Neutrophil (primary cell): ENCODE measurements at regions not wholly inside any gene's neighbourhood (a gene's known extent, or its start where the extent isn't known, plus 50 kb on each side); places are given as distances from the start of the nearest gene placed in this dataset.

Experiments
- H3K27ac ChIP-seq: fragments of 200-600 bp; sonication (generic); 2 replicates; pipeline ENCODE4 v1.5.1; 2016; ENCODE audit warnings: mild to moderate bottlenecking, moderate library complexity
- H3K27me3 ChIP-seq: fragments of 200-600 bp; sonication (generic); 2 replicates; pipeline ENCODE4 v1.6.0; 2016; ENCODE audit warnings: mild to moderate bottlenecking
- H3K36me3 ChIP-seq: fragments of 200-600 bp; sonication (generic); 2 replicates; pipeline ENCODE4 v1.5.1; 2017
- H3K4me1 ChIP-seq, 2 experiments: fragments of 200-600 bp in 1 of 2; sonication (generic) in 1 of 2; 1 replicate in 1 of 2; 2 replicates in 1 of 2; pipeline versions ENCODE4 v1.5.1 to v1.6.1; 2013 to 2016; ENCODE audit warnings: low read depth in 1 of 2, low read length in 1 of 2, mild to moderate bottlenecking in 1 of 2, moderate library complexity in 1 of 2; ENCODE audit not compliant: control insufficient read depth in 1 of 2, insufficient read depth in 1 of 2
- H3K4me3 ChIP-seq, 2 experiments: fragments of 200-600 bp in 1 of 2; sonication (generic) in 1 of 2; 1 replicate in 1 of 2; 2 replicates in 1 of 2; pipeline ENCODE4 v1.5.1; 2013 to 2016; ENCODE audit warnings: low read depth in 1 of 2, low read length in 1 of 2, mild to moderate bottlenecking in 1 of 2, moderate library complexity in 1 of 2
- H3K9me3 ChIP-seq: fragments of 200-600 bp; sonication (generic); 2 replicates; pipeline ENCODE4 v1.5.1; 2016
- CTCF ChIP-seq: fragments of 200-600 bp; sonication (generic); IDR thresholded peaks from 2 replicates; pipeline ENCODE4 v1.5.1; 2016; ENCODE audit warnings: antibody characterized with exemption

GRCh38 chr20:57800791-57801430, 91.1 kb upstream of the PMEPA1 start:
- Histone ChIP-seq H3K36me3 (no peaks in the 10 kb centered on the region), H3K4me1 (no peaks in the 10 kb centered on the region), H3K4me3 (no peak overlapping the region), H3K27me3 (no peaks in the 10 kb centered on the region), H3K27ac (no peak overlapping the region), H3K9me3 (no peaks in the 10 kb centered on the region)
- TF ChIP-seq CTCF, result no peak

GRCh38 chr20:57797401-57797800, 87.6 kb upstream of the PMEPA1 start:
- Histone ChIP-seq H3K27me3 (no peaks in the 10 kb centered on the region), H3K27ac (no peak overlapping the region), H3K4me1 (no peaks in the 10 kb centered on the region), H3K9me3 (no peaks in the 10 kb centered on the region), H3K4me3 (no peak overlapping the region), H3K36me3 (no peaks in the 10 kb centered on the region)
- TF ChIP-seq CTCF, result no peak

- TF ChIP-seq CTCF, result no peak
Observed at GRCh38 chr20:57795977-57796560, 86.3 kb upstream of the PMEPA1 start.

GRCh38 chr20:57795342-57795697, 85.5 kb upstream of the PMEPA1 start:
- Histone ChIP-seq H3K27ac (no peak overlapping the region), H3K27me3 (no peaks in the 10 kb centered on the region), H3K36me3 (no peaks in the 10 kb centered on the region), H3K4me3 (no peak overlapping the region), H3K4me1 (no peaks in the 10 kb centered on the region), H3K9me3 (no peaks in the 10 kb centered on the region)
- no peak for TF ChIP-seq CTCF

More at GRCh38 chr20:57795977-57796560, 86.3 kb upstream of the PMEPA1 start:
- Histone ChIP-seq H3K9me3 (no peaks in the 10 kb centered on the region), H3K27ac (no peak overlapping the region), H3K4me1 (no peaks in the 10 kb centered on the region), H3K27me3 (no peaks in the 10 kb centered on the region), H3K36me3 (no peaks in the 10 kb centered on the region), H3K4me3 (no peak overlapping the region)

- no peak for TF ChIP-seq CTCF
- H3K27me3 ChIP-seq, result no peaks in the 10 kb centered on the region
- no peak overlapping the region for H3K4me3 ChIP-seq
- H3K27ac ChIP-seq, result no peak overlapping the region
- H3K4me1 ChIP-seq, result no peaks in the 10 kb centered on the region
- no peaks in the 10 kb centered on the region for H3K36me3 ChIP-seq
- H3K9me3 ChIP-seq, result no peaks in the 10 kb centered on the region
Observed at GRCh38 chr20:57794600-57795341, 85.0 kb upstream of the PMEPA1 start.
